Gastrocnemius medialis (tissue), 4 donors: ENCODE measurements at regions not wholly inside any gene's neighbourhood (a gene's known extent, or its start where the extent isn't known, plus 50 kb on each side); places are given as distances from the start of the nearest gene placed in this dataset.

ENCODE experiments used
- ATAC-seq, 2 donors: fragments of 150-250 bp; one replicate each; pipeline ENCODE4 v1.9.1; 2016
- DNase-seq, 2 donors: peaks; one replicate each; pipeline ENCODE4 v3.0.0-alpha.2; 2019
- H3K27ac ChIP-seq, 4 donors: fragments of 200-600 bp; sonication (generic); 1 replicate in 1 of 4; 2 replicates in 3 of 4; pipeline ENCODE4 v1.5.1; 2016 to 2018; ENCODE audit warnings: mild to moderate bottlenecking in 2 of 4, moderate library complexity in 1 of 4
- H3K27me3 ChIP-seq, 3 donors: fragments of 200-600 bp; sonication (generic) in 2 of 3; 1 replicate in 1 of 3; 2 replicates in 2 of 3; pipeline versions ENCODE4 v1.5.1 to v1.6.0; 2016 to 2019; ENCODE audit warnings: mild to moderate bottlenecking in 1 of 3, moderate library complexity in 1 of 3
- H3K36me3 ChIP-seq, 2 donors: fragments of 200-600 bp; sonication (generic) in 1 of 2; one replicate each; pipeline ENCODE4 v1.5.1; 2017 to 2018
- H3K4me1 ChIP-seq, 2 donors: fragments of 200-600 bp; sonication (generic) in 1 of 2; one replicate each; pipeline ENCODE4 v1.5.1; 2016 to 2017; ENCODE audit warnings: mild to moderate bottlenecking in 2 of 2
- H3K4me3 ChIP-seq, 4 donors: fragments of 200-600 bp; sonication (generic) in 3 of 4; 1 replicate in 1 of 4; 2 replicates in 3 of 4; pipeline ENCODE4 v1.5.1; 2016 to 2019; ENCODE audit warnings: mild to moderate bottlenecking in 2 of 4
- H3K9me3 ChIP-seq, 3 donors: fragments of 200-600 bp; sonication (generic) in 2 of 3; 1 replicate in 1 of 3; 2 replicates in 2 of 3; pipeline ENCODE4 v1.5.1; 2016 to 2019
- POLR2A ChIP-seq, 2 donors: fragments of 450-650 bp; IDR thresholded peaks; one replicate each; pipeline ENCODE4 v1.6.1; 2017; ENCODE audit warnings: antibody characterized with exemption in 2 of 2, mild to moderate bottlenecking in 2 of 2, moderate library complexity in 2 of 2
- in situ Hi-C, 4 donors: fragments of 200-750 bp; cut with MboI; loops; one replicate each; pipeline versions ENCODE4 v1.15.0 to v1.8.0; 2017; ENCODE audit warnings: low sequenced_read_pairs in 4 of 4
- intact Hi-C: fragments of 100-400 bp; cut with DNase I; formaldehyde crosslinking; loops from one replicate; pipeline ENCODE4 v1.15.1; 2023; ENCODE audit warnings: low total_unique reads
- TF ChIP-seq, protein P1 (sequence below), 5 experiments: fragments of 450-650 bp in 3 of 5; fragments of 200-600 bp in 2 of 5; sonication (generic) in 2 of 5; IDR thresholded peaks in 4 of 5; conservative IDR thresholded peaks in 1 of 5; 1 replicate in 4 of 5; 2 replicates in 1 of 5; pipeline ENCODE4 v1.5.1; 2016 to 2019; ENCODE audit warnings: antibody characterized with exemption in 5 of 5, mild to moderate bottlenecking in 3 of 5, moderate library complexity in 3 of 5

DNA sequence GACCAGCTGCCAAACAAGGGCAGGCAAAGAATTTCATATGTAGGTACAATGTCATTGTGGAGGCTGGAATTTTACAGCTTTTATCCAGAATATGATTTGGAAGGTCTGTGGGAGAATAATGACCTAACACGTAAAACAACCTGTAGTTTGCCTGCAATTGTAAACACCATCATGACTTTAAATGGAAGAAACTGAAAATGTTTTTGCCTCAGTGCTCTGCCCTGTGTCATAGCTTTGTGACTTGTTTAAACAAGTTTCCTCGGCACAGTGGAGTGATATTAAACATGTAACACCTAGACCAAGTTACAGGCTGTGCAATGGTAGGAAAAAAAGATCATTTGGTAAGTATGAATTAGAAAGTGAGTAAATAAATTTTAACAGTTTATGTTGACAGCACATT lies 171.6 kb upstream of the MBNL1 start:
- Histone ChIP-seq H3K4me1 (no peaks in the 10 kb centered on the region), H3K36me3 (no peaks in the 10 kb centered on the region), H3K27ac (no peak overlapping the region), H3K4me3 (no peak overlapping the region), H3K9me3 (no peaks in the 10 kb centered on the region), H3K27me3 (no peaks in the 10 kb centered on the region)
- intact Hi-C loops, result no loop called here
- ATAC-seq (no peak), DNase-seq (no peak)
- in situ Hi-C loops, result loop anchor here in 1 of 4 donors (25.0 kb wide), 1 partner anchor 365 kb away; no protein-coding TSS in a partner anchor
- TF ChIP-seq, protein P1, sequence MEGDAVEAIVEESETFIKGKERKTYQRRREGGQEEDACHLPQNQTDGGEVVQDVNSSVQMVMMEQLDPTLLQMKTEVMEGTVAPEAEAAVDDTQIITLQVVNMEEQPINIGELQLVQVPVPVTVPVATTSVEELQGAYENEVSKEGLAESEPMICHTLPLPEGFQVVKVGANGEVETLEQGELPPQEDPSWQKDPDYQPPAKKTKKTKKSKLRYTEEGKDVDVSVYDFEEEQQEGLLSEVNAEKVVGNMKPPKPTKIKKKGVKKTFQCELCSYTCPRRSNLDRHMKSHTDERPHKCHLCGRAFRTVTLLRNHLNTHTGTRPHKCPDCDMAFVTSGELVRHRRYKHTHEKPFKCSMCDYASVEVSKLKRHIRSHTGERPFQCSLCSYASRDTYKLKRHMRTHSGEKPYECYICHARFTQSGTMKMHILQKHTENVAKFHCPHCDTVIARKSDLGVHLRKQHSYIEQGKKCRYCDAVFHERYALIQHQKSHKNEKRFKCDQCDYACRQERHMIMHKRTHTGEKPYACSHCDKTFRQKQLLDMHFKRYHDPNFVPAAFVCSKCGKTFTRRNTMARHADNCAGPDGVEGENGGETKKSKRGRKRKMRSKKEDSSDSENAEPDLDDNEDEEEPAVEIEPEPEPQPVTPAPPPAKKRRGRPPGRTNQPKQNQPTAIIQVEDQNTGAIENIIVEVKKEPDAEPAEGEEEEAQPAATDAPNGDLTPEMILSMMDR (IDR thresholded peaks at IDR 0.05 in 4 of 5, conservative IDR thresholded peaks at IDR 0.05 in 1 of 5), result no peak
- no peak for TF ChIP-seq POLR2A (IDR thresholded peaks at IDR 0.05)

GRCh38 chr3:152097770-152098169 lies 171.0 kb upstream of the MBNL1 start:
- Histone ChIP-seq H3K27me3 (no peaks in the 10 kb centered on the region), H3K27ac (no peak overlapping the region), H3K4me3 (no peak overlapping the region), H3K36me3 (no peaks in the 10 kb centered on the region), H3K9me3 (no peaks in the 10 kb centered on the region), H3K4me1 (no peaks in the 10 kb centered on the region)
- in situ Hi-C loops, result loop anchor here in 1 of 4 donors (25.0 kb wide), 1 partner anchor 365 kb away; no protein-coding TSS in a partner anchor
- intact Hi-C loops, result no loop called here
- no peak for TF ChIP-seq POLR2A (IDR thresholded peaks at IDR 0.05)
- TF ChIP-seq, protein P1 (IDR thresholded peaks at IDR 0.05 in 4 of 5, conservative IDR thresholded peaks at IDR 0.05 in 1 of 5), result no peak
- DNase-seq (no peak), ATAC-seq (no peak)

- no peaks in the 10 kb centered on the region for H3K4me1 ChIP-seq
- H3K27ac ChIP-seq, result no peak overlapping the region
- no peaks in the 10 kb centered on the region for H3K9me3 ChIP-seq
- no peak for TF ChIP-seq POLR2A (IDR thresholded peaks at IDR 0.05)
- TF ChIP-seq, protein P1 (IDR thresholded peaks at IDR 0.05 in 4 of 5, conservative IDR thresholded peaks at IDR 0.05 in 1 of 5), result no peak
- intact Hi-C loops, result no loop called here
- in situ Hi-C loops, result no loop called here
- no peak overlapping the region for H3K4me3 ChIP-seq
- DNase-seq, result no peak
- ATAC-seq, result no peak
- no peaks in the 10 kb centered on the region for H3K27me3 ChIP-seq
- H3K36me3 ChIP-seq, result no peaks in the 10 kb centered on the region
Observed at GRCh38 chr3:152100491-152101132, 168.1 kb upstream of the MBNL1 start.

GRCh38 chr3:152102410-152102809 lies 166.3 kb upstream of the MBNL1 start:
- H3K27me3 ChIP-seq, result no peaks in the 10 kb centered on the region
- H3K4me1 ChIP-seq, result no peaks in the 10 kb centered on the region
- in situ Hi-C loops (no loop called here), intact Hi-C loops (no loop called here)
- H3K27ac ChIP-seq, result no peak overlapping the region
- DNase-seq (no peak), ATAC-seq (no peak)
- no peak overlapping the region for H3K4me3 ChIP-seq
- no peaks in the 10 kb centered on the region for H3K9me3 ChIP-seq
- TF ChIP-seq POLR2A (IDR thresholded peaks at IDR 0.05), result no peak
- TF ChIP-seq, protein P1 (IDR thresholded peaks at IDR 0.05 in 4 of 5, conservative IDR thresholded peaks at IDR 0.05 in 1 of 5), result no peak
- H3K36me3 ChIP-seq, result no peaks in the 10 kb centered on the region

- Histone ChIP-seq H3K27me3 (no peaks in the 10 kb centered on the region), H3K9me3 (no peaks in the 10 kb centered on the region), H3K27ac (no peak overlapping the region), H3K36me3 (no peaks in the 10 kb centered on the region), H3K4me1 (no peaks in the 10 kb centered on the region), H3K4me3 (no peak overlapping the region)
- TF ChIP-seq POLR2A (IDR thresholded peaks at IDR 0.05), result no peak
- TF ChIP-seq, protein P1 (IDR thresholded peaks at IDR 0.05 in 4 of 5, conservative IDR thresholded peaks at IDR 0.05 in 1 of 5), result no peak
- ATAC-seq (no peak), DNase-seq (no peak)
- in situ Hi-C loops, result no loop called here
- intact Hi-C loops, result no loop called here
Observed at GRCh38 chr3:152103257-152103656, 165.5 kb upstream of the MBNL1 start.
